Dedifferentiated amniotic fluid mesenchymal stem cell (primary cell): ENCODE measurements at regions not wholly inside any gene's neighbourhood (a gene's known extent, or its start where the extent isn't known, plus 50 kb on each side); places are given as distances from the start of the nearest gene placed in this dataset.

Experiments used
- DNase-seq: peaks from one replicate; pipeline ENCODE4 v3.0.0-alpha.2; 2016; ENCODE audit errors: extremely low spot score

- DNase-seq: no peak
Measured at GRCh38 chr3:56985460-56985859, 75.0 kb upstream of the SPATA12 start.

- no peak for DNase-seq
Measured at GRCh38 chr3:56983427-56983826, 77.0 kb upstream of the SPATA12 start.

DNA sequence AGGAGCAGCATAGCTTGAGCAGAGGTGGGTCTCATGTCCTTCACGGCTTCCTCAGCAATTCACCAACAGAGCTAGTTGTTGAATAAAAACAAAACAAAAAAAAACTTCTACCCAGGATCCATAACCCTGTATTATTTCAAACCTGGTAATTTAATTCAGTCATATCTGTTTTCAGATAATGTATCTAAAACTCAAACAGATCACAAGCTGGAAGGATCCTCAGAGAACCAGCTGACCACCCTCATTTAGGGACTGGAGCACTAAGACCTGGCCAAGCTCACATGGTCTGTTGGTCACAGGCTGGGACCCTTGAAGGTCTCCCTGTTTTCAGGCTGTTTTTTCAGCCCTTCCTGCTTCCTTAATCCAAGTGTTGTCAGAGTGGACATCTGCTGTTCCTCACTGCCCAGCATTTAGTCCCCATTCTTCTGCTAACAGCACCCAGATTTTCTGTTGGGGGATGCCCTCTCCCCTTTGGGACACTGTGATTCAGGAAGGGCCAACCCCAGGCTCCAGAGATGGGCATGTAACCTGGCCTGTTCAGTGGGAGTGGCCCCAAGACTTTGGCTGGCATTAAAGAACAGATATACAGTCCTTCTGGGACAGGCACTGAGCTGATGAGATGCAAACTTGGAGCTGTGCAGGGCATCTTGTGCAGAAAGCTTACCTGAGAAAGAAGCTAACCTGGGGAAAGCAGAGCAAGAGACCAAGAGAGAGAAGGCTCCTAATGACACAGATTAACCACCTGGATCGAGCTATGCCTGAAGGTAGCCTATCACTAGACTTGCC, 78.8 kb upstream of the SPATA12 start:
- DNase-seq: no peak

- peak; percentile 86 for DNase-seq
Measured at GRCh38 chr3:56980798-56981390, 79.6 kb upstream of the SPATA12 start.

- DNase-seq: no peak
Measured at GRCh38 chr3:56980243-56980642, 80.2 kb upstream of the SPATA12 start.

DNA sequence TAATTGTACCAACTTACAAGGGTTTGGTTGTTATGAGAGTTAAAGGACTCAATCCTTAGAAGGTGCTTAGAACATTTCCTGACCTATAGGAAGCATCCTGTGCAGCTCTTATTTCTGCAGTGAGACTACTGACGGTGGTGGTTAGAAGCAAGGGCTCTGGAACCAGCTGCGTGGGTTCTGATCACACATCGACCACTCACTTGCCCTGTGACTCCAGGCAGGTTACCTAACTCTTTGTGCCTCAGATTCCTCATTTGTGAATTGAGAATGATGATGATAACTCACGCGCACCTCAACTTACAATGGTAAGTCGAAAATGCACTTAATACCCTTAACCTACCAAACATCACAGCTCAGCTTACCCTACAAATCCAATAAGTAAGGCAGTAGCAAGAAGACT, 80.7 kb upstream of the SPATA12 start:
- no peak for DNase-seq

- no peak for DNase-seq
Measured at GRCh38 chr3:56977561-56977889, 82.9 kb upstream of the SPATA12 start.

DNA sequence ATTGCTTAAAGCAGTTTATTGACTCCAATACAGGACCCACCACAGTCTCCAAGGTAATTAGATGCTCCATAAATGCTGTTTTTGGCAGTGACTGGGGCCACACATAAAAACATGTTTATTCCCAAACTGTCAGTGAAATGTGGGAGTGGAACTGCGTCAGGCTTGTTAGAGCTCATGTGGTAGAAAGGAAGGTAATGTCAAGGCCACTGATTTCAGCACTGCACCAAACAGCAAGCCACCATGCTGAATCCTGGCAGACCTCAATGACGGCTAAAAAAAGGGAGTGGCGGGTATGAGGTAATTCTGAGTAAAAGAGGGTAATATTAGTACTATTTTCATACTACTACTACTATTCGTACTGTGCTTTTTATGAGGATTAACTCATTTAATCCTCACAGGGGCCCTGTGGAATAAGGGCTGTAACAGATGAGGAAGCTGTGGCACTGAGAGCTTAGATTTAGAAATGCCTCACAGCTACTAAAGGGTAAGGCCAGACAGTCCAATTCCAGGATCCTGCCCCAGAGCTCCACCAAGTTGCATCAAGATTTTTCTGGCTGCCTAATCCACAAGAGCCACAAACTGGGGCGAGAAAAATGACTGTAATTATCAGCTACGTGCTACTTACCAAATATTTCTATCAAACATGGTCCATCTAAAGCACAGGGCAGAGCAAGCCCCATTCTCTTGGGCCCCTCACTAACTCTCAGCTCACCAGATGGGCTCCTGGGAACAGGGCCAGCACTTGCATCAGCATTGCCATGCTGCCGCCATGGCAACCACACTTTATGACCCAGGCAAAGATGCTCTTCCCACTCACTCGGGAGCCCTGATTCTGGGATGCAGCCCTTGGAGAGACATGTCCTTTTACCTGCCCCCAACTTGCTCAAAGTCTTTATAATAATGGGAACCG, 83.6 kb upstream of the SPATA12 start:
- DNase-seq: no peak

DNA sequence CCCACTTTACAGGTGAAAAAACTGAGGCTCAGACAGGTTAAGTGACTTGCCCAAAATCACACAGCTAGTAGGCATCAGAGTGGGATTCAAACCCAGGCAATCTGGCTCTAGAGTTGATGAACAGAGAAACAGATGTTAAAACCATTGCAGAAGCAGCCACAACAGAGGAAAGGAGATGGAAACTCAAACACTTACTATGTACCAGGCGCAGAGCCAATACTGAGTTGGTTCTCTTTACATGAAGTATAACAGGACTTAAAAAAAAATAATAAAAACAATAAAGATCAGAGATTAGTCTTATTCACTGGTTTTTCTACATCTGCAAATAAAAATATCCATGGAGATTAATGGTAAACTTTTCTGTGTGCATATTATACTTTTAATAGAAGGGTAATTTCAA, 84.9 kb upstream of the SPATA12 start:
- no peak for DNase-seq

DNA sequence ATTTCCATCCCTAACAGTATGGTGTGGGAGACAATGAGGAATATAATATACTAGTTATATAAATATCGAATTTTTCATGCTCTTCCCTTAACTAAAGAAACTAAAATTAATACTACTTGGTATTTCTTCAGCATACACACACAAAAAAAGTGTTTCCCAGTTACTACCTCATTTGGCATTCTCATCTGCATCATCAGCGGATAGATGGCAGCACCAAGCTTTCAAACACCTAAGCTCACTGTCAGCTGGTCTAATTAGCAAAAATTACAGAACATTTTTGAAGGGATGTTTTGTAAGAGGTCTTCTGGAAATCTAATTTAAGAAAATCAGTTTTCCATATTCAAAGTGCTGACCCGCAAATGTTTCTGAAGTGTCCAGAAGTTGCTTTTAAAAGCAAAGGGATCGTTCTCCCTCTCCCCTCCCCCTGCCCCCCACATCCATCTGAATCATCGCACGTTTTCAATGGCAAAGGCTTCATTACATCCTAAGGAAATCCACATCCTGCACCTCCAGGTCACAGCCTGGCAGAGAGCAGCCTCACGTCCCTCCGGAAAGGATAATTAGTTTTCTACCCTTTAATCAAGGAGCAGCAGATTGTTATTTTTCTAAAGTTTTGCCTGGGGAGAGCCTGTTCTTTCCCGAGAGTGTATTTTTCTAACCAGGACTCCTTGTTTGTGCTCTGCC, 86.1 kb upstream of the SPATA12 start:
- DNase-seq: no peak

DNA sequence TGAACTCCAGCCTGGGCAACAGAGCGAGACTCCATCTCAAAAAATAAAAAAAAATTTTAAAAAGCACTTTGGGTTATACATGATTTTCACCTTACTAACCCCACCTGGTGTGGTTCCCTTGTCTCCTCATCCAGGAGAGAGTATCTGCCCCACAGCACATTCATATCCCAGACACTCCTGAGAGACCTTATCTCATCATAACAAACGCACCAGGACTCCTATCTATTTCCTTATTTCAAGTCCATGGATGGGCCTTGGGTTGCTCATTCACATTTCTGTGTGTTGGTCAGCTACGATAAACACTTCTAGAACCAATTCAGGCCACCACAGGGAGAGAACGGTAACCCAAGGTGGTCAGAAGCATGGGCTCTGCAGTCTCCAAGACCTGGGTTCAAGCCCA, 88.6 kb upstream of the SPATA12 start:
- no peak for DNase-seq

DNA sequence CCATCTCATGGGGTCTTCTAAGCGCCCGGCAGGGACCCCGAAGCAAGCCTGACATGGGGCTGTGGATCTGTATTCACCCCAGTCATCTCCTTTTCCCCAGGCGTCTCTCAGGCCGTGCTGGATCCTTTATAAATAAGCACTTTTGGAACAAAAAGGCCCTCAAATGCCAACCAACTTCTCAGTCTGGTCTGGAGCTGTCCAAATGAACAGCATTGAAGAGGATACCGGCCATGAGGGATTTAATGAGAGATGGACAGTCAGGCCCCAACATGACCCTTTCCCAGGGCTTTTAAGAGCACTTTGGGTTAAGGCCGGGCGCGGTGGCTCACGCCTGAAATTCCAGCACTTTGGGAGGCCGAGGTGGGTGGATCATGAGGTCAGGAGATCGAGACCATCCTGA, 89.2 kb upstream of the SPATA12 start:
- DNase-seq: no peak

DNA sequence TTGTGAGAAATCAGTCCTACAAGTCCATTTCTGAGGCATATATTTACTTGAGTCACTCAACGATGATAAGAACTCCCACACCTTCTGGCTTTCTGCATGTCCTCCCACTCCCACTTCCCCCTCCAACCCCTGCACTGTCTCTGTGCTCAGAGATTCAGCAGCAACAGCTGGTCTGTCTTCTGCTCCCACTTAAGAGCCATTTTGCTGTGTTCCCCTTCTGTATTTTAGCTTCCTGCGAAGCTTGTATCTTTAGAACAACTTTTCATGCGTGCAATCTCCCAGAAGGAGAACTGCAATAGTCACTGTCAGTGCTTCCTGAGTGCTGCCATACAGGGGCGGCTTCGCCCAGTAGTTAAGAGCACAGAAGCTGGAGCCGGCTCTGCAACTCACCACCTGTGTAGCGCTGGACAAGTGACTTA, 90.0 kb upstream of the SPATA12 start:
- DNase-seq: no peak

GRCh38 chr3:56969851-56970250, 90.6 kb upstream of the SPATA12 start:
- DNase-seq: no peak

DNA sequence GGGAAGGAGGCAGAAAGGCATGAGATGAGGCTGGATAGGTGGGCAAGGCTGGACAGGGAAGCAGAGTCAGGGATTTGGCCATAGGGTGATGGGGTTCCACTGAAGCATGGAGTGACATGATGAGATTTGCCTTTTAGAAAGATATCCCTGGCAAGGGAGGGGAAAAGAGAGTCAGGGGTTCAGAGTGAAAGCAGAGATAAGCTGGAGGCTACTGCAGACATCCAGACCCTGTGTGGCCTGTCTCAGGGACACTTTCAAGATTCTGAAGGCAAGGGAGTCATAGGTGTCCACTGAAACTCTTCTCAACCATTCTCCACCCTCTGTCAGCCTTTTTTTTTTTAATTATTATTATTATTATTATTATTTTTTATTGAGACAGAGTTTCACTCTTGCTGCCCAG, 94.0 kb upstream of the SPATA12 start:
- no peak for DNase-seq

DNA sequence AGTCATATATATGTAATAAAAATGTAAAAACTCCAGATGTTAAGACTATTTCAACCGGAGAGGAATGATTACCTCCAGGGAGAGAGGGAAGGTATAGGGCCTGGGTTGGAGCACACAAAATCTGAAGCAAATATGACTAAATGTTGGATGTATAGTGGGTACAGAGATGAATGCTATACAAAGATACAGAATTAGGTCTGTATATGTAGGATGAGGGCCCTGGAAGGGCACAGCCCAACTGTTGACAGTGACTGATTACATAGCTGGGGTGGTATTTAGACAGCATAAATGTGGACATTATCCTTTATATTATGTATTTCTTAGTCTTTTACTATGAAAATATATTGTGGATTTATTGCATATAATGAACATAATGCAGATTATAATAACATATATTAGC, 94.4 kb upstream of the SPATA12 start:
- no peak for DNase-seq

GRCh38 chr3:56962922-56963321, 97.5 kb upstream of the SPATA12 start:
- DNase-seq: no peak

GRCh38 chr3:56962206-56962605, 98.3 kb upstream of the SPATA12 start:
- DNase-seq: no peak

- DNase-seq: no peak
Measured at GRCh38 chr3:56960234-56960917, 100.1 kb upstream of the SPATA12 start.

DNA sequence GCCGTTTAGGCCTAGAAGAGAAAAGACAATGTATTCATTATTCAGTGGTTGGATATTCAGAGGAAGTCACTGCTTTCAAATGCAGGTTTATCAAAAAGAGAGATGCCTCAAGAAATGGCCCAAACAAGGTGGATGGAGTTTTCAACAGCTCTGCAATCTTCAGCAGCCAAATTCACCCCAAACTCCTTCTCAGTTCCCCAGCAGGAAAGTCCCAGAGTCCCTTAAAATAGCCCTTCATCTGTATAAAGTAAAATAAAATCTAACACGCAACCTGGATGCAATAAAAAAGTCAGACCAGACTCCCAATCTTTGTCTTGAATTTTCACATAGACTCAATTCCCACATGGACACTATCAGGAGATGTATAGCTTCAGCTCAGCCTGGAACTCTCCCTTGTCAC, 101.6 kb upstream of the SPATA12 start:
- no peak for DNase-seq

DNA sequence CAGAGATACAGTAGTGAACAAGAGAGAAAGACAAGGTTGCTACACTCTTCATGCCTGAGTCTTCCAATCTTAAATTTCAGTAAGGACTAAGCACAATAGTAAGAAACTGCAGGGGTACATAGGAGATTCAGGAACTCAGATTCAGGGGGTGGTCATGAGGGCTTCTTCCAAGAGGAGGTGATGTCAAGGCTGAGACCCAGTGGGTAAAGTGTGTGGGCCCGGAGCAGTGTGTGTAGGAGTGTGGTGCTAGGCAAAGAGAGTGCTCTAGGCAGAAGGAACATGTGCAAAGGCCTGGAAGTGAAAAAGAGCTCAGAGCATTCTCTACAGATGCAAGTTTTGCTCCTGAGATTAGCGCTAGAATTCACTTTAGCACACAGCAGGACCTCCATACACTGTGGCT, 102.9 kb upstream of the SPATA12 start:
- no peak for DNase-seq

DNA sequence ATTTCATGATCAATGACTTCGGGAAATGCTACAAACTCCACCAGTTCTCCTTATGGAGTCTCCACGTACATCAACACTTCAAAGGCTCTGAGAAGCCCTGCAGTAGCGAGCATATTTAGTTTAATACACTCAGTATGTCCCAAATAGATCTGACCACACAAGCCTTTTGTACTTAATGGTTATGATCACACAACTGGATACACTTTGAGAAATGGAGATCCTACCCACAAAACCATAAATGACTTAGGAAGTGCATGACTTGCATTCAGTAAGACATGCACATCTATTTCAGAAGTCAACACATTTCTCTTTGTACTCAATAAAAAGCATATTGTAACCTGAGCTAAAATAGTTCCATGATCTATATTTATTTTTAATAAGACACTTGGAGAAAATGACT, 103.6 kb upstream of the SPATA12 start:
- no peak for DNase-seq
